Stimulated activated CD4-positive, alpha-beta T cell treated with anti-CD3 and anti-CD28 coated beads, TNF-alpha, amount 100 ng/mL, for 48 hours (primary cell): ENCODE measurements at regions not wholly inside any gene's neighbourhood (a gene's known extent, or its start where the extent isn't known, plus 50 kb on each side); places are given as distances from the start of the nearest gene placed in this dataset.

Experiments
- DNase-seq, 3 donors: peaks; one replicate each; pipeline ENCODE4 v3.0.0-alpha.2; 2020; ENCODE audit warnings: low read depth in 3 of 3

GRCh38 chr4:65918872-65919271 is 248.6 kb upstream of the EPHA5 start:
- DNase-seq: no peak

- no peak for DNase-seq
Measured at GRCh38 chr4:65918212-65918611, 247.9 kb upstream of the EPHA5 start.

- DNase-seq: no peak
Measured at GRCh38 chr4:65917486-65917885, 247.2 kb upstream of the EPHA5 start.

GRCh38 chr4:65911720-65912119 is 241.4 kb upstream of the EPHA5 start:
- no peak for DNase-seq

GRCh38 chr4:65893957-65894755 is 223.9 kb upstream of the EPHA5 start:
- no peak for DNase-seq

GRCh38 chr4:65893271-65893670 is 223.0 kb upstream of the EPHA5 start:
- no peak for DNase-seq

GRCh38 chr4:65880594-65880993 is 210.3 kb upstream of the EPHA5 start:
- DNase-seq: no peak

GRCh38 chr4:65868096-65868824 is 198.0 kb upstream of the EPHA5 start:
- DNase-seq: no peak

- no peak for DNase-seq
Measured at GRCh38 chr4:65865489-65865888, 195.2 kb upstream of the EPHA5 start.

- no peak for DNase-seq
Measured at GRCh38 chr4:65861993-65862392, 191.7 kb upstream of the EPHA5 start.

GRCh38 chr4:65845199-65845773 is 175.0 kb upstream of the EPHA5 start:
- no peak for DNase-seq

GRCh38 chr4:65839164-65839931 is 169.1 kb upstream of the EPHA5 start:
- no peak for DNase-seq

GRCh38 chr4:65834707-65835106 is 164.4 kb upstream of the EPHA5 start:
- no peak for DNase-seq

- DNase-seq: no peak
Measured at GRCh38 chr4:65831828-65832227, 161.5 kb upstream of the EPHA5 start.

- DNase-seq: no peak
Measured at GRCh38 chr4:65825116-65825753, 154.9 kb upstream of the EPHA5 start.

- no peak for DNase-seq
Measured at GRCh38 chr4:65819192-65819591, 148.9 kb upstream of the EPHA5 start.

- DNase-seq: no peak
Measured at GRCh38 chr4:65805936-65806335, 135.6 kb upstream of the EPHA5 start.

- DNase-seq: no peak
Measured at GRCh38 chr4:65799513-65799912, 129.2 kb upstream of the EPHA5 start.

GRCh38 chr4:65798498-65799127 is 128.3 kb upstream of the EPHA5 start:
- DNase-seq: no peak

GRCh38 chr4:65791812-65792308 is 121.6 kb upstream of the EPHA5 start:
- DNase-seq: no peak
